Body of pancreas (tissue), 4 donors: ENCODE measurements at regions not wholly inside any gene's neighbourhood (a gene's known extent, or its start where the extent isn't known, plus 50 kb on each side); places are given as distances from the start of the nearest gene placed in this dataset.

Source experiments
- ATAC-seq: fragments of 150-250 bp; one replicate; pipeline ENCODE4 v1.9.1; 2016
- DNase-seq, 4 donors: peaks; one replicate each; pipeline ENCODE4 v3.0.0-alpha.2; 2019
- H3K27ac ChIP-seq, 4 donors: fragments of 200-600 bp; sonication (generic); 1 replicate in 3 of 4; 2 replicates in 1 of 4; pipeline versions ENCODE4 v1.5.1 to v1.6.1; 2016 to 2019; ENCODE audit warnings: mild to moderate bottlenecking in 1 of 4, mixed read lengths in 1 of 4, moderate library complexity in 1 of 4
- H3K27me3 ChIP-seq, 2 donors: fragments of 200-600 bp; sonication (generic); one replicate each; pipeline ENCODE4 v1.6.0; 2016; ENCODE audit warnings: mild to moderate bottlenecking in 1 of 2
- H3K36me3 ChIP-seq, 2 donors: fragments of 200-600 bp; sonication (generic); replicated peaks in 1 of 2; 2 replicates each; pipeline ENCODE4 v1.5.1; 2016; ENCODE audit warnings: low read depth in 2 of 2; ENCODE audit not compliant: insufficient read depth in 1 of 2
- H3K4me1 ChIP-seq: fragments of 200-600 bp; sonication (generic); one replicate; pipeline ENCODE4 v1.6.0; 2016
- H3K4me3 ChIP-seq, 2 donors: fragments of 200-600 bp; sonication (generic); 1 replicate in 1 of 2; 2 replicates in 1 of 2; pipeline ENCODE4 v1.5.1; 2016 to 2019
- H3K9me3 ChIP-seq, 3 donors: fragments of 200-600 bp; sonication (generic); 1 replicate in 2 of 3; 2 replicates in 1 of 3; pipeline ENCODE4 v1.5.1; 2016
- POLR2A ChIP-seq, 3 donors: fragments of 450-650 bp; IDR thresholded peaks; one replicate each; pipeline ENCODE4 v1.6.1; 2016; ENCODE audit warnings: antibody characterized with exemption in 3 of 3, mild to moderate bottlenecking in 2 of 3
- WGBS, 2 donors: methylation state at CpG; one replicate each; pipeline ENCODE4 v1.1.5; 2017; 5-methylcytosine and 5-hydroxymethylcytosine counted together
- intact Hi-C: fragments of 100-400 bp; cut with DNase I; formaldehyde crosslinking; loops from one replicate; pipeline ENCODE4 v1.15.1; 2023
- TF ChIP-seq, protein P1 (sequence below), 7 experiments: fragments of 450-650 bp in 4 of 7; fragments of 200-600 bp in 3 of 7; sonication (generic) in 3 of 7; IDR thresholded peaks; one replicate each; pipeline ENCODE4 v1.5.1; 2016 to 2019; ENCODE audit warnings: antibody characterized with exemption in 7 of 7

GRCh38 chr12:24185782-24186181 lies 236.3 kb upstream of the SOX5 start:
- TF ChIP-seq, protein P1, sequence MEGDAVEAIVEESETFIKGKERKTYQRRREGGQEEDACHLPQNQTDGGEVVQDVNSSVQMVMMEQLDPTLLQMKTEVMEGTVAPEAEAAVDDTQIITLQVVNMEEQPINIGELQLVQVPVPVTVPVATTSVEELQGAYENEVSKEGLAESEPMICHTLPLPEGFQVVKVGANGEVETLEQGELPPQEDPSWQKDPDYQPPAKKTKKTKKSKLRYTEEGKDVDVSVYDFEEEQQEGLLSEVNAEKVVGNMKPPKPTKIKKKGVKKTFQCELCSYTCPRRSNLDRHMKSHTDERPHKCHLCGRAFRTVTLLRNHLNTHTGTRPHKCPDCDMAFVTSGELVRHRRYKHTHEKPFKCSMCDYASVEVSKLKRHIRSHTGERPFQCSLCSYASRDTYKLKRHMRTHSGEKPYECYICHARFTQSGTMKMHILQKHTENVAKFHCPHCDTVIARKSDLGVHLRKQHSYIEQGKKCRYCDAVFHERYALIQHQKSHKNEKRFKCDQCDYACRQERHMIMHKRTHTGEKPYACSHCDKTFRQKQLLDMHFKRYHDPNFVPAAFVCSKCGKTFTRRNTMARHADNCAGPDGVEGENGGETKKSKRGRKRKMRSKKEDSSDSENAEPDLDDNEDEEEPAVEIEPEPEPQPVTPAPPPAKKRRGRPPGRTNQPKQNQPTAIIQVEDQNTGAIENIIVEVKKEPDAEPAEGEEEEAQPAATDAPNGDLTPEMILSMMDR (IDR thresholded peaks at IDR 0.05) = no peak
- TF ChIP-seq POLR2A (IDR thresholded peaks at IDR 0.05) = no peak
- Histone ChIP-seq H3K27me3 (no peaks in the 10 kb centered on the region), H3K27ac (no peak overlapping the region), H3K9me3 (no peaks in the 10 kb centered on the region), H3K36me3 (no peaks in the 10 kb centered on the region), H3K4me1 (no peaks in the 10 kb centered on the region), H3K4me3 (no peak overlapping the region)
- WGBS, 2 donors = 56 to 59% methylated on average over 1 of the region's 1 CpG
- intact Hi-C loops = no loop called here
- ATAC-seq = no peak
- no peak for DNase-seq

DNA sequence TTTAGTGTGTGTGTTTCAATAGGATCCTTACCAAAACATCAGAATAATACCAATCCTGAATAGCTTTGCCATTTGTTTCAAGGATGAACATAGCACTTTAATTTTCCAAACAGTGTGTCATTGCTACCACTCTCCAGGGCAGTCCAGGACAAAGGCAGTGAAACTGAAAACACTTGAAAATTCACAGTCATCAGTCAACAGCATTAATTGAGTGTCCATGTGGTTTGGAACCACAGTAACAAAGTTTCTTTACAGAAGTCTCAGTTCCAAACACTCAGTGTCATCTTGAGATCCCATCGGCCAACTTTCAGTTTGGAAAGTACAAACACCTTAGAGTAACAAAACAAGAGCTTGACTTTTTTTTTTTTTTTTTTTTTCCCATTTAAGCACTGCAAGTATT lies 228.4 kb upstream of the SOX5 start:
- 83% methylated on average over 1 of the region's 1 CpG for WGBS, 2 donors
- intact Hi-C loops = no loop called here
- H3K36me3 ChIP-seq = no peaks in the 10 kb centered on the region
- no peaks in the 10 kb centered on the region for H3K27me3 ChIP-seq
- H3K9me3 ChIP-seq = no peaks in the 10 kb centered on the region
- no peak overlapping the region for H3K27ac ChIP-seq
- no peak for TF ChIP-seq POLR2A (IDR thresholded peaks at IDR 0.05)
- TF ChIP-seq, protein P1 (IDR thresholded peaks at IDR 0.05) = no peak
- no peak overlapping the region for H3K4me3 ChIP-seq
- DNase-seq (no peak), ATAC-seq (no peak)
- H3K4me1 ChIP-seq = no peaks in the 10 kb centered on the region

- ATAC-seq (no peak), DNase-seq (no peak)
- Histone ChIP-seq H3K4me1 (no peaks in the 10 kb centered on the region), H3K36me3 (no peaks in the 10 kb centered on the region), H3K27me3 (no peaks in the 10 kb centered on the region), H3K27ac (no peak overlapping the region), H3K4me3 (no peak overlapping the region), H3K9me3 (no peaks in the 10 kb centered on the region)
- intact Hi-C loops = no loop called here
- TF ChIP-seq, protein P1 (IDR thresholded peaks at IDR 0.05) = no peak
- no peak for TF ChIP-seq POLR2A (IDR thresholded peaks at IDR 0.05)
- WGBS, 2 donors = 53 to 76% methylated on average over 4 of the region's 4 CpGs
These were observed 226.5 kb upstream of the SOX5 start for GRCh38 chr12:24175929-24176328.

DNA sequence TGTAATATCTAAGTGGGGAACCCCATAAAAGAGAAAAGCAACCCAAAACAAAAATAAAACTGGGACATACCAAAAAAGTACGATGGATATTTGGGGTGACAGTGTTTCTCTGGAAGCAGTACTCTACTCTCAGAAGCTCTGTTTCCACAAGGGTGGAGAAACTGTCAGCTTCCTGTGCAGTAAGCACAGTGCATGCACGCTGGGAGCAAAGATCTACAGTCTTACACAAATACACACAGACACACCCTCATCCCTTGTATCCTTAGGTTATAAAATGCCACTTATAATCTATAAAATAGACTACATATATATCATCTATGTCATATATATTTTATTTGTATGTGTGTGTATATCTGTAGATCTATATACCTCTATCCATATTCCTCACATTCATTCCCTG lies 225.8 kb upstream of the SOX5 start:
- Histone ChIP-seq H3K4me1 (no peaks in the 10 kb centered on the region), H3K27me3 (no peaks in the 10 kb centered on the region), H3K4me3 (no peak overlapping the region), H3K36me3 (no peaks in the 10 kb centered on the region), H3K9me3 (no peaks in the 10 kb centered on the region), H3K27ac (no peak overlapping the region)
- intact Hi-C loops = no loop called here
- DNase-seq = no peak
- TF ChIP-seq, protein P1 (IDR thresholded peaks at IDR 0.05) = no peak
- TF ChIP-seq POLR2A (IDR thresholded peaks at IDR 0.05) = no peak
- WGBS, 2 donors = 57 to 69% methylated on average over 2 of the region's 2 CpGs
- ATAC-seq = no peak

GRCh38 chr12:24173067-24173466 lies 223.6 kb upstream of the SOX5 start:
- no peaks in the 10 kb centered on the region for H3K4me1 ChIP-seq
- no peaks in the 10 kb centered on the region for H3K27me3 ChIP-seq
- no peaks in the 10 kb centered on the region for H3K36me3 ChIP-seq
- H3K27ac ChIP-seq = no peak overlapping the region
- no peak overlapping the region for H3K4me3 ChIP-seq
- DNase-seq = no peak
- ATAC-seq = no peak
- no peaks in the 10 kb centered on the region for H3K9me3 ChIP-seq
- TF ChIP-seq, protein P1 (IDR thresholded peaks at IDR 0.05) = no peak
- no peak for TF ChIP-seq POLR2A (IDR thresholded peaks at IDR 0.05)
- intact Hi-C loops = no loop called here
- 11 to 17% methylated on average over 7 of the region's 7 CpGs for WGBS, 2 donors
